T1000 (cell line): ENCODE measurements at regions not wholly inside any gene's neighbourhood (a gene's known extent, or its start where the extent isn't known, plus 50 kb on each side); places are given as distances from the start of the nearest gene placed in this dataset.

Source experiments
- DNase-seq: peaks from one replicate; lab custom pipeline; 2025; ENCODE audit warnings: mixed read lengths; lab: John Stamatoyannopoulos, UW

DNA sequence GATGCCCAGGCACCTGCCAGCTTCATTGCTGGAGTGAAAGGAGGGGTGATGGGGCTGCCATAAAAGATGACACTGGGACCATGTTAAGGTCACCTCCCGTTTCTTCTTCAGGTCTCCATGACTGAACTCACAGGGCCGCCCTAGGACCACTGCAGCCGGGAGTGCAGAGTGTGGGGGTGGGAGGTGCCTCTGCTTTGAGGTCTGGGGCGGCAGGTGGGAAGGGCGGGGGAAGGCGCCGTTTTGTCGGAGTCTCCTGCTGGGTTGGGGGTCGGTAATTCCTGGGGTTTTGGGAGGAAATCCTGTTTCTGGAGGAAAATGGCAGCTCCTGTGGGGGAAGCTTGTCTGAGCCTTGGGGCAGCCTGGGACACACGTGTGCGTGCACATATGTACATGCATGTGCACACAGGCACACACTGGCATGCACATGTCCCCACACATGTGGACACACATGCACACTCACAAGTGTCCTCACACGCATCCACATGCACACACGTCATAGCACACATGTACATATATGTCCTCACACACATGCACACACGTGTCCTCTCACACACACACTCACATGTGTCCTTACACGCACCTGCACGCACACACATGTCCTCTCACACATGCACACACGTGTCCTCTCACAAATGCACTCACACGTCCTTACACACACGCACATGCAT lies 990.9 kb downstream of the BRD1 start:
- no peak for DNase-seq

DNA sequence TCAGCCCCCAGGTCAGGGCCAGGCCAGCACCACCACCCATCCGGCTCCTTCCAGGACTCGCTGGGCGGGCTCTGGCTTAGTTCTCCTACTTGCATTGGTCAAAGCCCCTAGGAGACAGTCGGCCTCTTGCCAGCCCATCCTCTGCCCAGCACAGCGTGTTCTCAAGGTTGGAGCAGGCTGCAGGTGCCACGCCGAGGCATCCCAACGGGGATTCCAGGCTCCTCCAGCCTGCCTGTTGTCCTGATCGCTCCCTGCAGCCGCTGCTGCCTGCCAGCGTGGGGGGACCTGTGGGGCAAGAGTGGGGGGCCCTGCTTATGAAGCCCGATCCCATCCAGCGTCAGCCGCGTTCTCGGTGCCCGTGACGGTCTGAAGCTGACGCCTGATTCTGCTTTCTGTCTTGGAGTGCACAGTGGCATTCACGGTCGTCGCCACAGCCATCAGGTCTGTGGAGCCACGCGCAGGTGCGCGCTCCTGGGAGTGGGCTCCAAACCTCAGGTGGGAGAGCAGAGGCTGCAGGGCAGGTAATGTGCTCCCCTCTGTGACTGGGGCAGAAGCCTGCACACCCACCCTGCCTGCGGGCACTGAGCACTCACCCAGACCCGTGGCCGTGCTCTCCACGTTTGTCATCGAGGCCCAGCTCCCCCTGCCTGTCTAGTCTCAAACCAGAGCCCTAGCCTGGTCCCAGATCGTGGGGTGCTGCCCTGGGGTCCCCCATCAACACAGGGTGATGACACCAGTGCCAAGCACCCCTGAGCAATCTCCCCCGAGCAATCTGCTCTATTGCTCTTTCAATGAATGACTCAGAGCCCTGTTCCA lies 991.6 kb downstream of the BRD1 start:
- no peak for DNase-seq

DNA sequence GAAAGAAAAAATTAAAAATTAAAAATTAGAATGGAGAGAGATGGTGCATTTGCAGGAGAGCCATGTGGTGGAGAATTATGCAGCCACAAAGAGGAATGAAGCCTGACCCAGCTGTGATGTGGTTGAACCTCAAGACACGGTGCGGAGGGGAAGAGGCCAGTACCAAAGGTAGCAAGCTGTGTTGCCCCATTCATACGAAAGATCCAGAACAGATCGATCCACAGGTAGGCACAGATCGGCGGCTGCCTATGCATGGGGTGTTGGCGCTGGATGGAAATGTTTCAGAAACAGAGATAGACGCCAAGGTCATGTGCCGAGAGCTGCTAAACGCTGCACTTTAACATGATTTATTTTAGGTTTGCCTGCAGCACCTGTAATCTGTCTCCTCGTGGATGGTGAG lies 992.3 kb downstream of the BRD1 start:
- no peak for DNase-seq

DNA sequence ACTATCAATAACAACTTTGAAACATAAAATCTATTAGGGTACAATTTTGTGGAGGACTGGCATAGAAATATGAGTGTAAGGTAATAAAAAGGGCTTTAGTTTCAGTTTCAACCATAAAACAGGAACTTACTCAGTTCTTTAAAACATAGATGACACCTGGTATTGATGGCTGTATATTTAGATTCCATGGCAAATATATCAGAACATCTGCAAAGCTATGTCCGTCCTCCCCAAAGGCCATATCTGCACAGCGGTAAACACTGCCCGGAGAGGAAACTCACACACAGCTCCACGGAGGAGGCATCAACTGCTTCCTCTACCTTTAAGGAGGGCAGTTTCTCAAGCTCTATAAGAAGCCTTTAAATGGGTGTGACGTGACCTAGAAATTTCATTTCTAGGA lies 993.3 kb downstream of the BRD1 start:
- DNase-seq: no peak

DNA sequence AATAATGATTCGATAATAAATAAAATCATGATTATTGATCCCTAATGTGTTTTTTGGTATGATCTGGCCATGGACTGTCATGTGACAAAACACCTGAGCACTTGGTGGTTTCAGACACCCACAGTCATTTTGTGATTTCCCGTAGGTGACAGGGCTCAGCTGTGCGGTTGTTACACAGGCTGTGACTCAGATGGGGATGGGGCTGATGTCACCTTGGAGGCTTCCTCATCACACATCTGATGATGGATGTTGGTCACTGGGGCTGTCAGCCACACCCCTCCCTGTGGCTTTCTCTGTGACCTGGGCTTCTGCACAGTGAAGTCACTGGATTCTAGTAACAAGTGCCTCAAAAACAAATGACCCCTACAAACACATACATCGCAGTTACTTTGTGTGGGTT lies 995.1 kb downstream of the BRD1 start:
- DNase-seq: no peak

DNA sequence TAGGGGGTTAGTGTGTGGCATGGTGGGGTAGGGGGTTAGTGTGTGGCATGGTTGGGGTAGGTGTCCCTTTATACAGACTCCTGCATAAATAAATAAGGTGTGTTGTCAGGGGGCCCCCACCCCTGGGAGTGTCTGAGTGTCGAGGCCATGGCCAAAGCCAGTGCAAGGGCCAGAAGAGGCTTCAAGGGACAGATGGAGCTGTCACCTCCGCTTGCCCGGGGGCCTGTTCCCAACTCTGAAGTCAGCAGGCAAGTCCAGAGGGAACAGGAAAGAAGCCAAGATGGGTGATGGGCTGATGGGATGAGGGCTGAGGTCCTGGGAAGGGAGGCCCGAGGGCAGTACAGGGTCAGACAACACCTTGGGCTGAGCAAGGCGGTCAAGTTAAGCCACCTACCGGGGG lies 997.8 kb downstream of the BRD1 start:
- DNase-seq: no peak

DNA sequence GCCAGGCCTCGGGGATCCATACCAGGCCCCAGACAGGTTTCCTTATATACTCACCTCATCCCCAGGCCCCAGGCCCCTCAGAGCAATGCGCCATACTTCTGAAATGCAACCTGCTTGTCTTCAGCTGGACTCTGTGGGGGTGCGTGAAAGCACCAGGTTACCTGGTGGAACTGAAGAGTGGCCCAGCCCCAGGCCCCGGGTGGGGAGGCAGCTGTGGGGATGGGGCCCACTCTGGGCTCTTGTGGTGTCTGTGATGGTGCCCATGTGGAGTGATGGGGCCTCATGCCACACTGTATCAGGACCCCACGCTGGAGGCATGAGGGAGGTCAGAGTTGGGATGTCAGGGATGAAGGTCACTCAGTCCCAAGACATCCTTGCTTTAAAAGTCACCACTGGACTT lies 999.0 kb downstream of the BRD1 start:
- no peak for DNase-seq

DNA sequence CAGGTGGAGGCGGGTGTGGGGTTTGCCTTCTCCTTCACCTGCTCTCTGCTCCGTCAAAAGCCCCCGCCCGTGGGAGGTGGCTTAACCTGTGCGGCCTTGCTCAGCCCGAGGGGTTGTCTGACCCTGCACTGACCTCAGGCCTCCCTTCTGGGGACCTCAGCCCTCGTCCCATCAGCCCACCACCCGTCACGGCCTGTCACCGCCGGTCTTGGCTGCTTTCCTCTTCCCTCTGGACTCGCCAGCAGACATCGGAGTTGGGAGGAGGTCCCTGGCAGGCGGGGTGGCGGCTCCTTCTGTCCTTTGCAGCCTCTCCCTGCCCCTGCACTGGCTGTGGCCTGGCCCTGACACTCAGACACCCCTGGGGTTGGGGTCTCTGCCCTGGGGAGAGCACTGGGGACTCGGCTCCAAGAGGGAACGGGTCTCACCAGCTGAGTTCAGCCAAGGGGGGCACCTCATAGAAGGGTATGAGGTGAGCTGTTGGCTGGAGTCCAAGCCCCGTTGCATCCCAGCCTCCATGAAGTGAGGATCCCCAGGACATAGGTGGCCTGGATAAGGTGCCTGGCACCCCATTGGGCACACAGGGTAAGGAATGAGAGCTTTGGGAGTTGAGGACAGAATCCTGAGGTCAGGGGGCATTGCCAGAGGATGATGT lies 999.6 kb downstream of the BRD1 start:
- DNase-seq: no peak

DNA sequence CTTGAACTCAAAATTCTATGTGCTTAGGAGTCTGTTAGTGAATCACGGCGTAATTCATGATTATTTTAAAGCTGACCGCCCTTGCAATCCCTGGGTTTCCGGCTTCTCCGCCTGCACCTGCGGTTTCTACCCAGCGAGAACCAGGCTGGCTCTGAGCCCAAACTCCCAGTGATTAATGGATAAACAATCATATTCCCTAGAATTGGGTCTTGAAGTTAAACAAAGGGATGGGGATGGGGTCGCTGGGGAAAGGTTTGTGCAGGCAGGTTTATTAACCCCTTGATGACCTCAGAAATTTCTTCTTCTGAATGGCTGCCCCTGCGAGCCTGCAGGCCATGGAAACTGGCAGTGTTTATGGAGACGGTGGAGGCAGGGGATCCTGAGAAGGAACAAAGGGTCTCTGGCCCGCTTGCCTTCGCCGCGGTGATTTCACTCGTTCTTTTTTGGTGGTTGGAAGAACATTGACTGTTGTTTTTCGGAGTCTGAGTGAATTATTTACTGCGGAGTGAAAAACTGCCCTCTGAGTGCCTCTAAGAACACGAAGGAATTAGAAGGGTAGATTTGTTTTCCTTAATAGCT lies 1000.3 kb downstream of the BRD1 start:
- DNase-seq: no peak

DNA sequence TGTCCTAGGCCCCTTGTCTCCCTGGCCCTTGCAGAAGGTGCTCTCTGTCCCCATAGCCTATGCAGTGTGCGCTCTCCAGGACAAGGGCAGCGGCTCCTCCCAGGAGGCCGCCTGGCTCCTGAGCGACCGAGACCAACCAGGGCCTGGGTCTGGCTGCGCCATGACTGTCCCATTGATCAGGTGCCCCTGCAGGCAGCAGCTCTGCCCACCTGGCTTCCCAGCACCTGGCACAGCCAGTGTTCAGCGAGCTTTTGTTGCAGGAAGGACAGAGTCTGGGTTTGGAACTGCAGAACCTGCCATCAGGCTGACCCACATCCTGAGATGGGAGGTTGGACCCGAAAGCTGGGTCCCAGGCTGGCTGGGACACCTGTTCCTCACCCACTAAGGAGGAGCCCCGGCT lies 1001.1 kb downstream of the BRD1 start:
- DNase-seq: no peak

DNA sequence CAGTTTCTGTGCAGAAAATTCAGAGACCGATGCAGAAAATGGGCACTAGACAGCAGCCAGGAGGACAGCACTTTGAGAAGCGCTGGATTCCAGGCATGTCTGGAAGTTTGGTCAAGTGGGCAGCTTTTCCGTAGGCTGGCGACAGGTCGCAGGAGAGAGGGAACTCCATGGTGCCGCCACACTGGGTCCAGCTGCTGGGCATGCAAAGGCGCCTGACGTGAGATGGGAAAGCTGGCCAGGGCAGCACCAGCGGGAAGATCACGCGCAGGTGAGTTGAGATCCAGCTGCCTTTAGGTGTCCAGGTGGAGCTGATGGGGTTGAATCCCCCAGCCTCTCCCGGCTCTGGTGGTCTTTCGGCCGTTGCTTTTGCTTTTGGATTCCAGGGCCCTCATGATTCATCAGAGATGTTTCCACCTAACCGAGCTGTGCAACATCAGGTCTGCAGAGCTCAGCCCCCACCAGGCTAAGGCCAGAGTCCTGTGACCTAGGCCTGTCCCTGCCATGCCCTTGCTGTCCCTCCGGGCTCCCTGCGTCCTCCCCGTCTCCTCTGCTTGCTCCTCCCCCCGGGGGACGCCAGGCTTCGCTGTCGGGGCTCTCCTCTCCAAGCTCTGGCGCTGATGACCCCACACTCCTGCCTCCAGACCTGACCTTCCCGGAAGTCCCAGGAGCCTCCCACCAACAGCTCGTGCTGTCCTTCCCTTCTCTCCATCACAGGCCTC lies 1001.7 kb downstream of the BRD1 start:
- DNase-seq: no peak

DNA sequence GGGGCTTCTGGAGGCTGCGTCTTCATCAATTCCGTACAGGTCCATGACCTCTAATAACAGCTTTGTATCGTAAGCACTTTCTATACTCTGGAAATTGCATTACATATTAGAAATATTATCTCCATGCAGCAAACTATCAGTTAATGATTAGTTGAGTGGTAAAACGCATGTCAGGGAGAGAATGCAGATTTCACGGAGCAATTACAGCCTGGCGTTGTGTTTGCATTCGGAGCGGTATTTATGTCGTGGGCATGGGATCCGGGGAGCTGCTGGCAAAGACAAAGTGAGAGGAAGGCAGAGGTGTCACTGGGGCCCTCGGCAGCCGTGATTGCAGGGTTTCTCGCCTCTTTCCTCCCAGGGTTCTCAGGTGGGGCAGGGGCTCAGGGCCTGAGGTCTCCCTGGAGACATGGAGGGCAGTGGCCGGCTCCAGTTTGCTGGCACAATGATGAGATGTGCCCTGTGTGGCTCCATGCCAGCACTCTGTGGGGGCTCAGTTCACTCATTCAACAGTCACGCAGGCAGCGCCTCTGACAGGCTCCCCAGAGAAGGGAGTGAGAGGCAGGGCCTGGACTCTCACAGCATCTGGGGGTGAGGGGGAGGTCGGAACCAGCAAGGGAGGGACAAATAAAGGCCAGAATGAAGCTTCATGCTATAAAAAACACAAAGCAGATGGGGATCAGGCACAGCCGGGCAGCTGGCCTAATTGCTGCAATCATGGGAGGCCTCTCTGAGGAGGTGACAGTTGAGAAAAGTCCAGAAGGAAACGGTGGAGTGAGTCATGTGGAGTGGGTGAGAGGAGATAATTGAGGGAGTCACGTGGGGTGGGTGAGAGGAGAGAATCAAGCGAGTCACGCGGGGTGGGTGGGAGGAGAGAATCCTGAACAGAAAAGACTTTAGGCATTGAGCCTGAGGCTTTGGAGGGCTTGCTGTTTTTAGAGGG lies 1002.7 kb downstream of the BRD1 start:
- no peak for DNase-seq

DNA sequence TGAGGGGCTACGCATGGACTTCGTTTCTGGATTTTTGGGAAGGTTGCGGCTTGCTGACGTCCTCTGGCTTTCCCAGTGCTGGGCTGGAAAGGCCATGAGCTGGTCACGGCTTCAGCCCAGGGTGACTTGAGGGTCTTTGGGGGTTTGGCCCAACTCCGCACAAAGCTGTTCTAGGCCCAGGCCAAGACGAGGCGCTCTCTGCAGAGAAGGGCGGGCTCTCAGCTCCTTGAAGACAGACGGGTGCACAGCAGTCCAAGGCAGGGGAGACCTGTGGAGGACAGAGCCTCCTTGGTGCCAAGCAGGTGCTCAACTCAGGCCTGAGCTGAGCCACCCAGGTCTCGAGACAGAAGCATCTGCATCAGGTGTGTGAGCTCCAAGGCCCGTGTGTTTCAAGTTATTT lies 1003.7 kb downstream of the BRD1 start:
- DNase-seq: no peak

DNA sequence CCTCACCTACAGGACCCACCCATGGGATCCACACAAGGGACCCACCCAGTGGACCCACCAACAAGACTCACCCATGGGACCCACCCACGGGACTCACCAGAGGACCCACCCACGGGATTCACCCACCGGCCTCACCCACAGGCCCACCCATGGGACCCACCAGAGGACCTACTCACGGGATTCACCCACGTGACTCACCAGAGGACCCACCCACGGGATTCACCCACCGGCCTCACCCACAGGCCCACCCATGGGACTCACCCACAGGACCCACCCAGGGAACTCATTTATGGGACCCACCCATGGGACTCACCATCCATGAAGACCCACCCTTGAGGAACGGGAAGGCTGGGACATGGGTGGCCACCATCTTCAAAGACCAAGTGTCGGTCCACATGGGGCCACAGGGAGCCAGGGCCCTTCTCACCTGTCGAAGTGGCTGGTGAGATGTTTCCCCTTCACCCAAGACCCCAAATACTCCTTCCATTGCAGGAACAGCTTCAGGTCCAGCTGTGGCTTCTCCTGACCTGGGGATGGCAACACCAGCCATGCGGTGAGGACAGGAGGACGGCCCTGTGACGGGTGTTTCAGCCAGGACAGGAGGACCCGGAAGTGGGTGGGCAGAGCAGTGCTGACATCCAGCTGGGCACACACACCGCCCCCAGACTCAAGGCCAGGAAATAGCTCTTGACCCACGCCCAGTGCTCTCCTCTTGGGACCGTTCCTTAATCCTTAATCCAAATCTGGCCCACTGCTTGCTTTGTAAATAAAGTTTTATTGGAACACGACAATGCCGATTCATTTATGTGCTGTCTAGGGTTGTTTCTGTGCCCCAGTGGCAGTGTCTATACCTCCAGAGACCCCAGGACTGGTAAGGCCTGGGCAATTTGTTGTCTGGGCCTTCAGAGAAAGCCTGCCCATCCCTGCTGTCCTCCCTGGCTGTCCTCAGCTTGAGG lies 1005.1 kb downstream of the BRD1 start:
- DNase-seq: no peak

DNA sequence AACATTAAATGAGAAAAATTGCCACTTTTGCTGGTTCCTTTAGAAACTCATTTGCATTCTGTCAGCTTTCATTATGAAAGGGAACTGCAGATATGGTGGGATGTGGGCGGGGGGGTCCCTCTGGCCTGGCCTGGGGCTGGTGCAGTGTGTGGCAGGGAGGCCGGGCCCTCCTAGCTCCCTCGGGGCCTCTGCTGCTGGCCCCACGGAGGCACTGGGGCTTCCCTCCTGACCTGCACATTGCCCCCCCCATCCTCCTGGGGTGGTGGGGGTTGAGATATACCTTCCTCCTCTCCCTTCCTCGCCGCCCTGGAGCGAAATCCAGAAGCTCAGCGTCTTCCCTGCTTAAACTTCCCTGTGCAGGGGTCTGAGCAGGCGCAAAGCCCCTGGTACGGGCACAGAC lies 1005.9 kb downstream of the BRD1 start:
- no peak for DNase-seq

DNA sequence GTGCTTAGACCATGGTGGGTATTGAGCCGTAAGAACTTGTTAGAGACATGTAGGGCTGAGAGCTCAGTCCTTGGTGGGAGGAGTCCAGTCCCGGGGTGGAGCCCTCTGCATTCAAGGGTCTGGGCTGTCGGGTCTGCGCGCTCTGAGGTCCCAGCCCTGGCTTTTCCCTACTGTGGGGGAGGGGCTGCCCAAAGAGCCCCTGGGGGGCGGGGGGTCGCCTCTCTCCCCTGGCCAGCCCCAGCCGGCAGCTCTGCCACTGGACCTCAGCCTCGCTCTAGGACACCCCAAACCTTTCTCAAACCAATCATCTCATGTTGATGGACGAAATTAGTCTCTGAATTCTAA lies 1006.4 kb downstream of the BRD1 start:
- no peak for DNase-seq

DNA sequence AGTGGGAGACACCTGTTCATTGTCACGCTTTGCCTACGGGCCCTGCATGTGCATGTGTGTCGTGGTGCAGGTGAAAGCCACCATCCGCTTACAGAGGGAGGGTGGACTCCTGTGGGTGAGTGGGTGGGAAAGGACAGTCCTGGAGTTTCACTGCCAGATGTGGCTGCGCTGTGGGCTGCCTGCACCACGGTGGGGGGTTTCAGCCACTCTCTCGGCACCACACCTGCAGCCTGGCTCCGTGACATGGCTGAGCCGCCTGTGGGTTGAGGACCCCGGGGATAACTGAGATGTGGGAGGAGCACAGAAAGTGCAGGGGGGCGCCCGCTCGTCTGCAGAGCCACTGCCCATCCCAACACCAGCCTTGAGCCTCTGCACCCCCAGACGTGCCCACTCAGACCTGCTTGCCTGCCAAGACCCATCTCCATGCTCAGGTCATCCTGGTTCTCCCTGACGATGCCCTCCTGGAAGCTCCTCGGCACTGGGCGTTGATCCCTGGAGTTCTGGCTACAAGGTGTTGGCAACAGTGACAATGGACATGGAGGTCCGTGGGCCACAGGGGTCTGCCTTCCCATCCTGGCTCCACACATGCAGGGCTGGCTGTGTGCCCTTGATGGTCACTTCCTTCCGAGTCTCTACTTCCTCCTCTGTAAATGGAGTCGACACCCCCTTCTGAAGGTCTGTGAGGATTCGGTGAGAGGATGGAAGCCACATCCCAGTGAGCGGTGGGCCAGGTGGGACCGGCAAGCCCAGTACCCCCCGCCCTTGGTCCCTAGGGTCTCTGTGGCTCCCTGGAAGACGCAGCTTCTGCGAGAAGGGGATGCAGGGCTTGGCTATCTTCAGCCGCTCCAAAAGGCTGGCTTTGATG lies 1007.0 kb downstream of the BRD1 start:
- DNase-seq: no peak

DNA sequence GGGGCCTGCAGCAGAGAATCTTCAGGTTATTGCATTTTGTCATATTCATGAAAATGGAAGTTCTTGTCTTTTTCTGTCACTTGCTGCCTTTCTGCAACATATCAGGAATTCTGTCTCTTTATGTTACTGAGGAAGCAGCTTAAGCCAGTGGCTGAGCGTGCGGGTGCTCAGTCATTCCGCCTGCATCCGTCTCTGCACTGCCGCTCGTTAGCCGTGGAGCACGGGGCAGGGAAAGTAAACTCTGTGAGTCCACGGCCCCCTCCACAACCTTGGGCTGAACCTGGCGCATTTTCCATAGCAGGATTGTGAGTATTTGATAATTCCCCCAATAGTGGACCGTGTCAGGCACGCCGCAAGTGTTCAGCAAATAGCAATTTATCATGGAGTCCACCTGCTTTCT lies 1007.7 kb downstream of the BRD1 start:
- no peak for DNase-seq

DNA sequence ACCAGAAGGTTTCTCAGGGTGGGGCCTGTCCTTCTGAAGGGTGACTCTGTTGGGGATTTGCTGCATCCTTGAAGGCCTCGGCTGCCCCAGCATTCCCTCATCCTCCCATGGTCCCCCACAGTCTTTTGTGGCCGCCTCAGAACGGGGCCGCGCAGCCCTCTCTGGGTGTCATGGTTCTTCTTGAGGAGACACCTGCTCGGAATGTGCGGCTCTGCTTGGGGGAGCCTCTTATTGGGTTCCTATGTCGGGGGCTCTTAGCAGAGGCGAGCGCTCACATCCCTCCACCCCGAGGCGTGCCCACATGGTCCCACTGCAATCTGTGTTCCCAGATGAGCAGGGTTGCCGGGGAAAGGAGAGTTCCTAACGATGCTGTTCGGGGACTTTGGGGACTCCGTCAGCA lies 1008.4 kb downstream of the BRD1 start:
- no peak for DNase-seq
